ENCODE measurements at regions not wholly inside any gene's neighbourhood (a gene's known extent, or its start where the extent isn't known, plus 50 kb on each side); places are given as distances from the start of the nearest gene placed in this dataset.

- no peak for DNase-seq
Observed at GRCh38 chr4:165667969-165668368, 205.1 kb upstream of the TLL1 start.

GRCh38 chr4:165668694-165669093, 204.3 kb upstream of the TLL1 start:
- DNase-seq = no peak

- DNase-seq = no peak
Observed at GRCh38 chr4:165677081-165677480, 196.0 kb upstream of the TLL1 start.

GRCh38 chr4:165678236-165678935, 194.7 kb upstream of the TLL1 start:
- no peak for DNase-seq

- DNase-seq = no peak
Observed at GRCh38 chr4:165678936-165679325, 194.1 kb upstream of the TLL1 start.

- no peak for DNase-seq
Observed at GRCh38 chr4:165680821-165681220, 192.2 kb upstream of the TLL1 start.

- DNase-seq = no peak
Observed at GRCh38 chr4:165682611-165683010, 190.4 kb upstream of the TLL1 start.

GRCh38 chr4:165684177-165684805, 188.7 kb upstream of the TLL1 start:
- DNase-seq = no peak

GRCh38 chr4:165686756-165687155, 186.3 kb upstream of the TLL1 start:
- DNase-seq = no peak

- DNase-seq = no peak
Observed at GRCh38 chr4:165689159-165689558, 183.9 kb upstream of the TLL1 start.

- DNase-seq = no peak
Observed at GRCh38 chr4:165692082-165692481, 181.0 kb upstream of the TLL1 start.

- DNase-seq = no peak
Observed at GRCh38 chr4:165698272-165698671, 174.8 kb upstream of the TLL1 start.

- no peak for DNase-seq
Observed at GRCh38 chr4:165699055-165699454, 174.0 kb upstream of the TLL1 start.

- no peak for DNase-seq
Observed at GRCh38 chr4:165700855-165701254, 172.2 kb upstream of the TLL1 start.

- no peak for DNase-seq
Observed at GRCh38 chr4:165707128-165707527, 165.9 kb upstream of the TLL1 start.

GRCh38 chr4:165709516-165709915, 163.5 kb upstream of the TLL1 start:
- DNase-seq = no peak

- no peak for DNase-seq
Observed at GRCh38 chr4:165709973-165710526, 163.0 kb upstream of the TLL1 start.

- no peak for DNase-seq
Observed at GRCh38 chr4:165711436-165711835, 161.6 kb upstream of the TLL1 start.

- no peak for DNase-seq
Observed at GRCh38 chr4:165711912-165712311, 161.1 kb upstream of the TLL1 start.

GRCh38 chr4:165714650-165715049, 158.4 kb upstream of the TLL1 start:
- no peak for DNase-seq

- DNase-seq = no peak
Observed at GRCh38 chr4:165715211-165715610, 157.8 kb upstream of the TLL1 start.

GRCh38 chr4:165715989-165716388, 157.0 kb upstream of the TLL1 start:
- DNase-seq = no peak

- DNase-seq = no peak
Observed at GRCh38 chr4:165716472-165716871, 156.6 kb upstream of the TLL1 start.

- no peak for DNase-seq
Observed at GRCh38 chr4:165718660-165719059, 154.4 kb upstream of the TLL1 start.

All from renal pelvis (tissue), 1 donor.